HG03565 (cell line): ENCODE measurements at regions not wholly inside any gene's neighbourhood (a gene's known extent, or its start where the extent isn't known, plus 50 kb on each side); places are given as distances from the start of the nearest gene placed in this dataset.
"Not testable (repeated sequence)": the region's sequence is repeated elsewhere in the genome, so short reads cannot be mapped to it uniquely, and the experiment has no call there.

Experiments used
- ATAC-seq: cut with Tn5 transposase; IDR thresholded peaks from one replicate; pipeline ENCODE4 v1.9.1; 2021; ENCODE audit warnings: mild to moderate bottlenecking, moderate library complexity; ENCODE audit not compliant: unreplicated experiment

- ATAC-seq: no peak
Measured at GRCh38 chr15:95051861-95052260, 820.5 kb downstream of the MCTP2 start.

- no peak for ATAC-seq
Measured at GRCh38 chr15:95059346-95059905, 828.1 kb downstream of the MCTP2 start.

- ATAC-seq: no peak
Measured at GRCh38 chr15:95068701-95069521, 837.5 kb downstream of the MCTP2 start.

- ATAC-seq: no peak
Measured at GRCh38 chr15:95075792-95076677, 844.7 kb downstream of the MCTP2 start.

GRCh38 chr15:95076678-95076990, 845.3 kb downstream of the MCTP2 start:
- no peak for ATAC-seq

GRCh38 chr15:95078003-95078402, 846.6 kb downstream of the MCTP2 start:
- no peak for ATAC-seq

GRCh38 chr15:95080228-95080627, 848.9 kb downstream of the MCTP2 start:
- not testable (repeated sequence) for ATAC-seq

GRCh38 chr15:95085056-95085455, 853.7 kb downstream of the MCTP2 start:
- no peak for ATAC-seq

- ATAC-seq: no peak
Measured at GRCh38 chr15:95086531-95087252, 855.3 kb downstream of the MCTP2 start.

GRCh38 chr15:95087253-95087609, 855.9 kb downstream of the MCTP2 start:
- ATAC-seq: no peak

- ATAC-seq: no peak
Measured at GRCh38 chr15:95091444-95091843, 860.1 kb downstream of the MCTP2 start.

- no peak for ATAC-seq
Measured at GRCh38 chr15:95095250-95095649, 863.9 kb downstream of the MCTP2 start.

GRCh38 chr15:95096651-95097050, 865.3 kb downstream of the MCTP2 start:
- ATAC-seq: no peak

GRCh38 chr15:95097361-95097760, 866.0 kb downstream of the MCTP2 start:
- ATAC-seq: no peak

GRCh38 chr15:95105229-95105628, 873.9 kb downstream of the MCTP2 start:
- no peak for ATAC-seq

- ATAC-seq: no peak
Measured at GRCh38 chr15:95106801-95107200, 875.4 kb downstream of the MCTP2 start.

- no peak for ATAC-seq
Measured at GRCh38 chr15:95108673-95109072, 877.3 kb downstream of the MCTP2 start.

GRCh38 chr15:95111969-95112368, 880.6 kb downstream of the MCTP2 start:
- ATAC-seq: no peak

GRCh38 chr15:95113041-95113440, 881.7 kb downstream of the MCTP2 start:
- no peak for ATAC-seq

GRCh38 chr15:95119041-95119610, 887.8 kb downstream of the MCTP2 start:
- ATAC-seq: no peak

GRCh38 chr15:95120595-95120994, 889.2 kb downstream of the MCTP2 start:
- ATAC-seq: no peak
